Stimulated activated naive B cell treated with anti-CD40 and anti-IgM and Interleukin-4, amounts not matched to agents 10 μg/mL and 1 μg/mL and 100 μg/mL, for 72 hours (primary cell): ENCODE measurements at regions not wholly inside any gene's neighbourhood (a gene's known extent, or its start where the extent isn't known, plus 50 kb on each side); places are given as distances from the start of the nearest gene placed in this dataset.
"Not testable (repeated sequence)": the region's sequence is repeated elsewhere in the genome, so short reads cannot be mapped to it uniquely, and the experiment has no call there.

ENCODE experiments used
- ATAC-seq, 2 donors: fragments of 150-1000 bp; cut with Tn5 transposase; replicated peaks; 2 replicates each; pipeline ENCODE4 v1.10.0; 2021; ENCODE audit warnings: moderate library complexity in 1 of 2
- DNase-seq: peaks from one replicate; pipeline ENCODE4 v3.0.0; 2021
- H3K27ac Mint-ChIP-seq: one replicate; pipeline ENCODE4 v1.8.0; 2022; ENCODE audit warnings: mild to moderate bottlenecking, mixed read lengths
- H3K27me3 Mint-ChIP-seq, 2 donors: one replicate each; pipeline ENCODE4 v1.8.0; 2022; ENCODE audit warnings: mixed read lengths in 2 of 2
- H3K36me3 Mint-ChIP-seq, 2 donors: one replicate each; pipeline ENCODE4 v1.8.0; 2022; ENCODE audit warnings: mixed read lengths in 2 of 2, mild to moderate bottlenecking in 1 of 2
- H3K4me1 Mint-ChIP-seq, 2 donors: one replicate each; pipeline ENCODE4 v1.8.0; 2022; ENCODE audit warnings: mixed read lengths in 2 of 2, mild to moderate bottlenecking in 1 of 2
- H3K4me3 Mint-ChIP-seq, 2 donors: one replicate each; pipeline ENCODE4 v1.8.0; 2022; ENCODE audit warnings: mild to moderate bottlenecking in 2 of 2, mixed read lengths in 2 of 2, moderate library complexity in 1 of 2
- H3K9me3 Mint-ChIP-seq, 2 donors: one replicate each; pipeline ENCODE4 v1.8.0; 2022; ENCODE audit warnings: mixed read lengths in 2 of 2, mild to moderate bottlenecking in 1 of 2

- no peaks in the 10 kb centered on the region for H3K4me1 Mint-ChIP-seq
- no peak for DNase-seq
- no peak overlapping the region for H3K27ac Mint-ChIP-seq
- H3K4me3 Mint-ChIP-seq = no peak overlapping the region
- ATAC-seq = no peak
- H3K27me3 Mint-ChIP-seq = peaks cover 5 to 7% of the 10 kb centered on the region in 2 donors
- no peaks in the 10 kb centered on the region for H3K36me3 Mint-ChIP-seq
- no peaks in the 10 kb centered on the region for H3K9me3 Mint-ChIP-seq
Measured at GRCh38 chr6:133067960-133068359, 173.2 kb upstream of the EYA4 start.

GRCh38 chr6:133070410-133071043 lies 170.6 kb upstream of the EYA4 start:
- Mint-ChIP-seq H3K27me3 (no peaks in the 10 kb centered on the region), H3K36me3 (no peaks in the 10 kb centered on the region), H3K9me3 (no peaks in the 10 kb centered on the region), H3K4me1 (no peaks in the 10 kb centered on the region), H3K4me3 (no peak overlapping the region), H3K27ac (no peak overlapping the region)
- ATAC-seq (no peak), DNase-seq (no peak)

GRCh38 chr6:133079901-133080300 lies 161.3 kb upstream of the EYA4 start:
- Mint-ChIP-seq H3K4me1 (no peaks in the 10 kb centered on the region), H3K36me3 (no peaks in the 10 kb centered on the region)

GRCh38 chr6:133083248-133083967 lies 157.7 kb upstream of the EYA4 start:
- Mint-ChIP-seq H3K36me3 (no peaks in the 10 kb centered on the region), H3K9me3 (no peaks in the 10 kb centered on the region), H3K4me1 (no peaks in the 10 kb centered on the region), H3K27ac (no peak overlapping the region), H3K27me3 (peaks cover 3 to 6% of the 10 kb centered on the region in 2 donors), H3K4me3 (no peak overlapping the region)
- no peak for ATAC-seq
- DNase-seq = no peak

More at GRCh38 chr6:133079901-133080300, 161.3 kb upstream of the EYA4 start:
- no peak overlapping the region for H3K4me3 Mint-ChIP-seq
- no peak for ATAC-seq
- no peaks in the 10 kb centered on the region for H3K9me3 Mint-ChIP-seq
- H3K27ac Mint-ChIP-seq = no peak overlapping the region
- no peak for DNase-seq
- peaks cover 0 to 3% of the 10 kb centered on the region in 2 donors for H3K27me3 Mint-ChIP-seq

- no peak for DNase-seq
- H3K36me3 Mint-ChIP-seq = no peaks in the 10 kb centered on the region
- H3K27ac Mint-ChIP-seq = no peak overlapping the region
- H3K27me3 Mint-ChIP-seq = peaks cover 3 to 6% of the 10 kb centered on the region in 2 donors
- no peak overlapping the region for H3K4me3 Mint-ChIP-seq
- H3K4me1 Mint-ChIP-seq = no peaks in the 10 kb centered on the region
- no peak for ATAC-seq
- no peaks in the 10 kb centered on the region for H3K9me3 Mint-ChIP-seq
Measured at GRCh38 chr6:133085471-133085870, 155.7 kb upstream of the EYA4 start.

GRCh38 chr6:133085896-133086295 lies 155.3 kb upstream of the EYA4 start:
- Mint-ChIP-seq H3K4me3 (no peak overlapping the region), H3K9me3 (no peaks in the 10 kb centered on the region), H3K27ac (no peak overlapping the region), H3K27me3 (peaks cover 3 to 6% of the 10 kb centered on the region in 2 donors), H3K36me3 (no peaks in the 10 kb centered on the region), H3K4me1 (no peaks in the 10 kb centered on the region)
- no peak for DNase-seq
- ATAC-seq = no peak

- Mint-ChIP-seq H3K4me3 (no peak overlapping the region), H3K4me1 (no peaks in the 10 kb centered on the region), H3K27ac (no peak overlapping the region), H3K9me3 (no peaks in the 10 kb centered on the region), H3K27me3 (peaks cover 0 to 6% of the 10 kb centered on the region in 2 donors), H3K36me3 (no peaks in the 10 kb centered on the region)
- no peak for DNase-seq
- no peak for ATAC-seq
Measured at GRCh38 chr6:133088931-133089695, 152.0 kb upstream of the EYA4 start.

GRCh38 chr6:133092199-133092598 lies 149.0 kb upstream of the EYA4 start:
- H3K9me3 Mint-ChIP-seq = no peaks in the 10 kb centered on the region
- H3K4me3 Mint-ChIP-seq = no peak overlapping the region
- no peak for DNase-seq
- peaks cover 0 to 6% of the 10 kb centered on the region in 2 donors for H3K27me3 Mint-ChIP-seq
- no peaks in the 10 kb centered on the region for H3K4me1 Mint-ChIP-seq
- ATAC-seq = no peak
- no peaks in the 10 kb centered on the region for H3K36me3 Mint-ChIP-seq
- H3K27ac Mint-ChIP-seq = no peak overlapping the region

- ATAC-seq (no peak), DNase-seq (no peak)
- Mint-ChIP-seq H3K27me3 (peaks cover 0 to 5% of the 10 kb centered on the region in 2 donors), H3K4me1 (no peaks in the 10 kb centered on the region), H3K4me3 (no peak overlapping the region), H3K27ac (no peak overlapping the region), H3K9me3 (no peaks in the 10 kb centered on the region), H3K36me3 (no peaks in the 10 kb centered on the region)
Measured at GRCh38 chr6:133092771-133093170, 148.4 kb upstream of the EYA4 start.

- H3K4me1 Mint-ChIP-seq, H3K27ac Mint-ChIP-seq, ATAC-seq, H3K4me3 Mint-ChIP-seq, H3K9me3 Mint-ChIP-seq, DNase-seq, H3K36me3 Mint-ChIP-seq, H3K27me3 Mint-ChIP-seq: not testable (repeated sequence)
Measured at GRCh38 chr6:133093211-133093610, 147.9 kb upstream of the EYA4 start.

GRCh38 chr6:133093956-133094355 lies 147.2 kb upstream of the EYA4 start:
- no peaks in the 10 kb centered on the region for H3K4me1 Mint-ChIP-seq
- no peaks in the 10 kb centered on the region for H3K9me3 Mint-ChIP-seq
- H3K4me3 Mint-ChIP-seq = no peak overlapping the region
- H3K27ac Mint-ChIP-seq = no peak overlapping the region
- no peak for DNase-seq
- H3K27me3 Mint-ChIP-seq = no peaks in the 10 kb centered on the region
- ATAC-seq = no peak
- no peaks in the 10 kb centered on the region for H3K36me3 Mint-ChIP-seq

DNA sequence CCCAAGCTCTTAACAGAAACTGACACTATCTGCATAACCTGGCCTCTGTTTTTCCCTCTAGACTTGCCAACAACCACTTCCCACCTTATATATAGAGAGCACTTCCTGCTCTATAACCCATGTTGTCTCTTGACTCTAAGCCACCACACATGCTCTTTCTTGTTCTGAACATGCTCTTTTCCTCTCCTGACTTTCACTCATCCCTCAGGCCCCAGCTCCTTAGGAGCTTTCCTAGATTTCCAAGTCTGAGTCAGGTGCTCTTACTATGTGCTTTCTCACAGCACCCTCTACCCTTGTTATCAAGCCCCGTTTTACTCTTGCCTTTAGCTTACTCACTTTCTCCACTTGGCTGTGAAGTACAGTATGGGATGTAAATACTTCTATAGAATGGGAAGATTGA lies 143.9 kb upstream of the EYA4 start:
- H3K36me3 Mint-ChIP-seq = no peaks in the 10 kb centered on the region
- no peaks in the 10 kb centered on the region for H3K27me3 Mint-ChIP-seq
- H3K4me3 Mint-ChIP-seq = no peak overlapping the region
- no peaks in the 10 kb centered on the region for H3K9me3 Mint-ChIP-seq
- no peak for ATAC-seq
- no peak for DNase-seq
- no peaks in the 10 kb centered on the region for H3K4me1 Mint-ChIP-seq
- H3K27ac Mint-ChIP-seq = no peak overlapping the region

DNA sequence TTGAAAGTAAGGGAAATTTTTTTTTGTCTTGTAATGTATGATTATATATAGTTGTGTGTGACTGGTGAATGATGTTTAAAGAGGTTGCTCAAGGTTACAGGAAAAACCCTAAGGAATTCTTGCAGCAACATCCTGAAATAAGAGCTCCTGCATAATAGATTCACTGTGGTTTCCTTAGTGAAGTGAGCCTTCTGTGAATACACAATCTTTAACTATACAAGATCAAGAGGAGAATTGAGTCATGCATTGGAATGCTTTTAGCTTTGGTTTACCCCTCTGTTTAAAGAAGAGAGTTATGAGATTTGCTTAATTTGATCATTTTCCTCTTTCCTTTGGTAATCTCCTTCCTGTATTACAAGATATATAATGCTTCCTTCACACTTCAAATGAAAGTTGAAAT lies 141.6 kb upstream of the EYA4 start:
- Mint-ChIP-seq H3K9me3 (no peaks in the 10 kb centered on the region), H3K27me3 (no peaks in the 10 kb centered on the region), H3K36me3 (no peaks in the 10 kb centered on the region), H3K27ac (no peak overlapping the region), H3K4me3 (no peak overlapping the region), H3K4me1 (no peaks in the 10 kb centered on the region)
- no peak for DNase-seq
- ATAC-seq = no peak

DNA sequence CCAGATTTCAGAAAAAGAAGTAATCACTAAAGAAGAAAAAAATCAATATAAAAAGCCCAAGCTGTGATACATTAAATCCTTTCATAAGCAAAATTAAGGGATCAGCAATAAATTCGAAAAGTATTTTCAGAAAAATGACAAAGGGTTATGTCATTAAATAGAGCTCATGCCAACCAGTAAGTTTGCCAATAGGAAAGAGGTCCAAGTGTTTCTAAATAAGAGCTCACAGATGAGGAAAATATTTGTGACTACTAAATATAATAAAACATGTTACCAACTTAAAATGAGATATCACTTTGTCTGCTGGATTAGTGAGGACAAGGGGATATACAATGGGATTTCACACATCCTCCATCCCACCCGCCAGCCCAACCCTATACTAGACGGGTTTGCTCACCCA lies 140.3 kb upstream of the EYA4 start:
- ATAC-seq (no peak), DNase-seq (no peak)
- H3K36me3 Mint-ChIP-seq = no peaks in the 10 kb centered on the region
- no peak overlapping the region for H3K27ac Mint-ChIP-seq
- H3K4me1 Mint-ChIP-seq = no peaks in the 10 kb centered on the region
- H3K27me3 Mint-ChIP-seq = no peaks in the 10 kb centered on the region
- no peaks in the 10 kb centered on the region for H3K9me3 Mint-ChIP-seq
- H3K4me3 Mint-ChIP-seq = no peak overlapping the region

GRCh38 chr6:133101790-133102189 lies 139.4 kb upstream of the EYA4 start:
- ATAC-seq (no peak), DNase-seq (no peak)
- H3K36me3 Mint-ChIP-seq = no peaks in the 10 kb centered on the region
- no peaks in the 10 kb centered on the region for H3K9me3 Mint-ChIP-seq
- H3K4me3 Mint-ChIP-seq = no peak overlapping the region
- H3K4me1 Mint-ChIP-seq = no peaks in the 10 kb centered on the region
- no peaks in the 10 kb centered on the region for H3K27me3 Mint-ChIP-seq
- no peak overlapping the region for H3K27ac Mint-ChIP-seq
